Fibroblast of lung (primary cell): ENCODE measurements at regions not wholly inside any gene's neighbourhood (a gene's known extent, or its start where the extent isn't known, plus 50 kb on each side); places are given as distances from the start of the nearest gene placed in this dataset.

Source experiments
- DNase-seq, 2 donors: peaks; one replicate each; pipeline versions ENCODE4 v3.0.0 to v3.0.0-alpha.2; 2010; ENCODE audit warnings: low read depth in 2 of 2
- H2AFZ ChIP-seq: 2 replicates; pipeline ENCODE4 v1.5.1; 2012; ENCODE audit warnings: low read length, control low read depth, inconsistent platforms
- H3K27ac ChIP-seq: 2 replicates; pipeline ENCODE4 v1.5.1; 2011; ENCODE audit warnings: low read length, control low read depth; ENCODE audit not compliant: insufficient read depth
- H3K27me3 ChIP-seq: 2 replicates; pipeline ENCODE4 v1.5.1; 2011; ENCODE audit warnings: mild to moderate bottlenecking, low read length; ENCODE audit not compliant: control insufficient read depth, insufficient read depth
- H3K36me3 ChIP-seq: 2 replicates; pipeline ENCODE4 v1.5.1; 2011; ENCODE audit warnings: low read length; ENCODE audit not compliant: control insufficient read depth, insufficient read depth
- H3K4me1 ChIP-seq: 2 replicates; pipeline ENCODE4 v1.5.1; 2011; ENCODE audit warnings: low read length; ENCODE audit not compliant: control insufficient read depth, insufficient read depth; ENCODE audit errors: extremely low read depth
- H3K4me2 ChIP-seq: 2 replicates; pipeline ENCODE4 v1.5.1; 2011; ENCODE audit warnings: low read length, control low read depth; ENCODE audit not compliant: insufficient read depth; ENCODE audit errors: extremely low read depth
- H3K4me3 ChIP-seq, 4 experiments: fragments of 200-600 bp in 1 of 4; sonication (generic) in 1 of 4; replicated peaks in 1 of 4; 2 replicates each; pipeline ENCODE4 v1.5.1; 2011 to 2016; ENCODE audit warnings: low read length in 4 of 4, low read depth in 3 of 4, mild to moderate bottlenecking in 3 of 4, control low read depth in 2 of 4, inconsistent platforms in 1 of 4, mixed read lengths in 1 of 4; ENCODE audit not compliant: insufficient read depth in 1 of 4; ENCODE audit errors: control extremely low read depth in 1 of 4
- H3K79me2 ChIP-seq: 2 replicates; pipeline ENCODE4 v1.5.1; 2012; ENCODE audit warnings: mild to moderate bottlenecking, low read length, inconsistent platforms; ENCODE audit not compliant: control insufficient read depth, insufficient read depth
- H3K9ac ChIP-seq: 2 replicates; pipeline ENCODE4 v1.5.1; 2011; ENCODE audit warnings: mild to moderate bottlenecking, low read length, control low read depth; ENCODE audit not compliant: insufficient read depth
- H3K9me3 ChIP-seq: 2 replicates; pipeline ENCODE4 v1.5.1; 2012; ENCODE audit warnings: low read depth, low read length; ENCODE audit not compliant: control insufficient read depth, insufficient read depth
- H4K20me1 ChIP-seq: 2 replicates; pipeline ENCODE4 v1.5.1; 2011; ENCODE audit warnings: low read length; ENCODE audit not compliant: control insufficient read depth, insufficient read depth; ENCODE audit errors: extremely low read depth
- CTCF ChIP-seq, 2 donors: IDR thresholded peaks in 1 of 2; conservative IDR thresholded peaks in 1 of 2; 1 replicate in 1 of 2; 2 replicates in 1 of 2; pipeline ENCODE4 v1.5.1; 2011 to 2012; ENCODE audit warnings: low read length in 2 of 2, control low read depth in 1 of 2, inconsistent platforms in 1 of 2, low read depth in 1 of 2, mild to moderate bottlenecking in 1 of 2
- EZH2 ChIP-seq: IDR thresholded peaks from 2 replicates; pipeline ENCODE4 v1.5.1; 2012; ENCODE audit warnings: low read length, control low read depth, mild to moderate bottlenecking; ENCODE audit errors: missing control alignments

GRCh38 chr10:58973235-58973595 is 203.2 kb upstream of the PHYHIPL start:
- TF ChIP-seq CTCF (conservative IDR thresholded peaks at IDR 0.05 in 1 of 2, IDR thresholded peaks at IDR 0.05 in 1 of 2; ENCODE audit: low read depth in 1 of 2, low read length in 2 of 2) (no peak), EZH2 (no peak)

GRCh38 chr10:58976254-58976653 is 200.2 kb upstream of the PHYHIPL start:
- no peak overlapping the region for H3K4me3 ChIP-seq
- H3K79me2 ChIP-seq = no peaks in the 10 kb centered on the region
- no peaks in the 10 kb centered on the region for H4K20me1 ChIP-seq
- no peak for DNase-seq
- no peak overlapping the region for H2AFZ ChIP-seq
- TF ChIP-seq EZH2 = no peak
- no peak for TF ChIP-seq CTCF (conservative IDR thresholded peaks at IDR 0.05 in 1 of 2, IDR thresholded peaks at IDR 0.05 in 1 of 2; ENCODE audit: low read depth in 1 of 2, low read length in 2 of 2)
- H3K9me3 ChIP-seq = no peaks in the 10 kb centered on the region
- H3K4me2 ChIP-seq = no peak overlapping the region
- H3K36me3 ChIP-seq = no peaks in the 10 kb centered on the region
- no peak overlapping the region for H3K27ac ChIP-seq
- no peaks in the 10 kb centered on the region for H3K27me3 ChIP-seq
- no peak overlapping the region for H3K9ac ChIP-seq
- no peaks in the 10 kb centered on the region for H3K4me1 ChIP-seq

More at GRCh38 chr10:58973235-58973595, 203.2 kb upstream of the PHYHIPL start:
- H3K4me2 ChIP-seq = no peak overlapping the region
- H3K4me1 ChIP-seq = no peaks in the 10 kb centered on the region
- no peak overlapping the region for H3K4me3 ChIP-seq
- no peak overlapping the region for H2AFZ ChIP-seq
- no peak overlapping the region for H3K27ac ChIP-seq
- H3K79me2 ChIP-seq = no peaks in the 10 kb centered on the region
- H3K9ac ChIP-seq = no peak overlapping the region
- no peaks in the 10 kb centered on the region for H4K20me1 ChIP-seq
- no peak for DNase-seq
- H3K9me3 ChIP-seq = no peaks in the 10 kb centered on the region
- no peaks in the 10 kb centered on the region for H3K27me3 ChIP-seq
- H3K36me3 ChIP-seq = no peaks in the 10 kb centered on the region

GRCh38 chr10:58979711-58980110 is 196.7 kb upstream of the PHYHIPL start:
- no peak for DNase-seq
- TF ChIP-seq EZH2 (no peak), CTCF (conservative IDR thresholded peaks at IDR 0.05 in 1 of 2, IDR thresholded peaks at IDR 0.05 in 1 of 2; ENCODE audit: low read depth in 1 of 2, low read length in 2 of 2) (no peak)
- H3K79me2 ChIP-seq = no peaks in the 10 kb centered on the region
- H3K9ac ChIP-seq = no peak overlapping the region
- no peak overlapping the region for H3K4me3 ChIP-seq
- H4K20me1 ChIP-seq = no peaks in the 10 kb centered on the region
- no peak overlapping the region for H2AFZ ChIP-seq
- H3K9me3 ChIP-seq = no peaks in the 10 kb centered on the region
- H3K4me1 ChIP-seq = no peaks in the 10 kb centered on the region
- no peak overlapping the region for H3K4me2 ChIP-seq
- H3K36me3 ChIP-seq = no peaks in the 10 kb centered on the region
- no peak overlapping the region for H3K27ac ChIP-seq
- H3K27me3 ChIP-seq = no peaks in the 10 kb centered on the region
